LNCaP clone FGC (cell line): ENCODE measurements at regions not wholly inside any gene's neighbourhood (a gene's known extent, or its start where the extent isn't known, plus 50 kb on each side); places are given as distances from the start of the nearest gene placed in this dataset.

Experiments
- DNase-seq: peaks from one replicate; pipeline ENCODE4 v3.0.0-alpha.2; 2011; ENCODE audit warnings: low read depth
- H3K4me3 ChIP-seq: 2 replicates; pipeline ENCODE4 v1.5.1; 2011; ENCODE audit warnings: mild to moderate bottlenecking, low read depth, low read length, control low read depth
- CTCF ChIP-seq: IDR thresholded peaks from 2 replicates; pipeline ENCODE4 v1.5.1; 2012; ENCODE audit warnings: mild to moderate bottlenecking; ENCODE audit not compliant: control insufficient read depth, insufficient read depth; ENCODE audit errors: extremely low read depth

DNA sequence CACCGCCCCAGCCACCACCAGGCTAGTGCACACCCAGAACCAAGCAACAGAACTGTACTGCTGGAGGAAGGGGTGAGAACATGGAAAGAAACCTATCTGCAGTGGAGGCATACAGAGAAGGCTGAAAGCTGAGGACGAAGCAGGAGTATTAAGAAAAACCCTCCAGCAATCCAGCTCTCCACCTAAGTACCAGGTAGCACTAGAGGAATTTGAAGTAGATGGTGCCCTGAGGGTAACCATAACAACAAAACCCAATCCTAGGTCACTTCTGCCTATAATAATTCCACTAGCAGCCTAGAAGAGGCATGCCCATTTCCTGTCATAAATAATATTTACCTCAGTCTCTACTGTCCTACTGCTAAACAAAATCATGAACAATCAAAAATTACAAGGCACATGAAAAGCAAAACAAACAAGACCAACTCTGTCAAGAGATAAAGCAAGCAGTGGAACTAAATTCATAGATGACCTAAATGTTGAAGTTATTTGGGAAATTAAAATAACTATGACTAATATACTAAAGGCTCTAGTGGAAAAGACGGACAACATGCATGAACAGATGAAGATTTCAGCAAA is 51.1 kb downstream of the HYCC1 start:
- DNase-seq: no peak
- H3K4me3 ChIP-seq: no peak overlapping the region
- TF ChIP-seq CTCF: no peak

GRCh38 chr7:22958742-22959141 is 55.2 kb downstream of the HYCC1 start:
- H3K4me3 ChIP-seq: no peak overlapping the region
- DNase-seq: no peak
- no peak for TF ChIP-seq CTCF

- no peak for DNase-seq
- TF ChIP-seq CTCF: no peak
Measured at GRCh38 chr7:22954251-22954650, 59.7 kb downstream of the HYCC1 start.

GRCh38 chr7:22952306-22953015 is 61.5 kb downstream of the HYCC1 start:
- no peak overlapping the region for H3K4me3 ChIP-seq
- no peak for DNase-seq
- no peak for TF ChIP-seq CTCF

More at GRCh38 chr7:22954251-22954650, 59.7 kb downstream of the HYCC1 start:
- H3K4me3 ChIP-seq: no peak overlapping the region

DNA sequence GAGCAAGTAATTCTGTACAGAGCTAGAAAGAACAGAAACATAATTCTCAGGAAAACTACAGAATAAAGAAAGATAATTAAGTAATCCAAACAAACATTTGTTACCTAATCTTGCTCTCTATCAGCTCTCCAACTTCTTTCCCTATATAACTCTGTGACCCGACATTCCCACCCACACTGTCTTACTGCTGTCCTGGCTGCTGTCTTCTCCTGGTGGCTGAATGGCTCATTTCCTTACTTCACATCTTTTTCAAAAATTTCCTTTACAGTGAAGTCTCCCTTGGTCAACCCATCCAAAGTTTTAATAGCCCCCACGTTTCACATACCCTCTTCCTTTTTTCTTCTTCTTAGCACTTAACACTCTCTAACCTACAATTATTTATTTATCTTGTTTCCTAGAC is 64.0 kb downstream of the HYCC1 start:
- no peak overlapping the region for H3K4me3 ChIP-seq
- TF ChIP-seq CTCF: no peak
- no peak for DNase-seq

DNA sequence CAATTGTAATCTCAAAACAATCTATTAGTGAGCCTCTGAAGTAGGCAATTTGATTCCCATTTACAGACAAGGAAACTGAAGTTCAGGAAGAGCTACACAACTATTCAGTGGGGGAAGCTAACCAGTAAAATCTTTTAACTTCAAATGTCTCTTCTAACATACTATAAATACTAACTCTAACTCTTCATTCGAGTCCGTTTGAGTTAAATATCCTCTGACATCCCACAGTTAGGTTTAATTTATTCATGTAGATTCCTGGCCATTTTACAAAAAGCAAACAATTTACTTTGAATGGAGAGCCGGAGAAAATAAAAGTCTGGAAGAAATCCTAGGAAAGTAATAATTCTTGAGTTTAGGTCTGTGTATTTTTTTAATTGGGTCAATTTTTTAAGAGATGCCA is 64.7 kb downstream of the HYCC1 start:
- DNase-seq: no peak
- H3K4me3 ChIP-seq: no peak overlapping the region
- no peak for TF ChIP-seq CTCF

- no peak overlapping the region for H3K4me3 ChIP-seq
- DNase-seq: no peak
- no peak for TF ChIP-seq CTCF
Measured at GRCh38 chr7:22948770-22949169, 65.2 kb downstream of the HYCC1 start.
